NCI-H446 (cell line): ENCODE measurements at regions not wholly inside any gene's neighbourhood (a gene's known extent, or its start where the extent isn't known, plus 50 kb on each side); places are given as distances from the start of the nearest gene placed in this dataset.

Source experiments
- DNase-seq, 2 experiments: peaks; one replicate each; lab custom pipeline; 2025; lab: John Stamatoyannopoulos, UW

- no peak for DNase-seq
Measured at GRCh38 chr1:192521734-192522133, 53.8 kb upstream of the RGS1 start.

GRCh38 chr1:192522673-192523072, 52.9 kb upstream of the RGS1 start:
- no peak for DNase-seq

GRCh38 chr1:192524223-192524622, 51.4 kb upstream of the RGS1 start:
- DNase-seq, result no peak
